Keratinocyte (primary cell): ENCODE measurements at regions not wholly inside any gene's neighbourhood (a gene's known extent, or its start where the extent isn't known, plus 50 kb on each side); places are given as distances from the start of the nearest gene placed in this dataset.

Experiments
- EZH2 ChIP-seq: IDR thresholded peaks from one replicate; pipeline ENCODE4 v1.6.1; 2012; ENCODE audit warnings: inconsistent platforms, mild to moderate bottlenecking, low read length, moderate library complexity
- TF ChIP-seq, protein P1 (sequence below), 3 experiments: IDR thresholded peaks in 1 of 3; conservative IDR thresholded peaks in 1 of 3; optimal IDR thresholded peaks in 1 of 3; 2 replicates in 2 of 3; 3 replicates in 1 of 3; pipeline versions ENCODE3 to v1.5.1; 2011; ENCODE audit warnings: low read length in 3 of 3, mild to moderate bottlenecking in 3 of 3, moderate library complexity in 2 of 3, control low read depth in 1 of 3, inconsistent platforms in 1 of 3; ENCODE audit not compliant: insufficient read depth in 2 of 3; ENCODE audit errors: extremely low read depth in 1 of 3

GRCh38 chr14:37681486-37681885, 86.1 kb downstream of the TTC6 start:
- TF ChIP-seq, protein P1, sequence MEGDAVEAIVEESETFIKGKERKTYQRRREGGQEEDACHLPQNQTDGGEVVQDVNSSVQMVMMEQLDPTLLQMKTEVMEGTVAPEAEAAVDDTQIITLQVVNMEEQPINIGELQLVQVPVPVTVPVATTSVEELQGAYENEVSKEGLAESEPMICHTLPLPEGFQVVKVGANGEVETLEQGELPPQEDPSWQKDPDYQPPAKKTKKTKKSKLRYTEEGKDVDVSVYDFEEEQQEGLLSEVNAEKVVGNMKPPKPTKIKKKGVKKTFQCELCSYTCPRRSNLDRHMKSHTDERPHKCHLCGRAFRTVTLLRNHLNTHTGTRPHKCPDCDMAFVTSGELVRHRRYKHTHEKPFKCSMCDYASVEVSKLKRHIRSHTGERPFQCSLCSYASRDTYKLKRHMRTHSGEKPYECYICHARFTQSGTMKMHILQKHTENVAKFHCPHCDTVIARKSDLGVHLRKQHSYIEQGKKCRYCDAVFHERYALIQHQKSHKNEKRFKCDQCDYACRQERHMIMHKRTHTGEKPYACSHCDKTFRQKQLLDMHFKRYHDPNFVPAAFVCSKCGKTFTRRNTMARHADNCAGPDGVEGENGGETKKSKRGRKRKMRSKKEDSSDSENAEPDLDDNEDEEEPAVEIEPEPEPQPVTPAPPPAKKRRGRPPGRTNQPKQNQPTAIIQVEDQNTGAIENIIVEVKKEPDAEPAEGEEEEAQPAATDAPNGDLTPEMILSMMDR (optimal IDR thresholded peaks at IDR 0.05 in 1 of 3, IDR thresholded peaks at IDR 0.05 in 1 of 3, conservative IDR thresholded peaks at IDR 0.05 in 1 of 3; ENCODE audit: extremely low read depth in 1 of 3, insufficient read depth in 2 of 3, low read length in 3 of 3), result no peak
- TF ChIP-seq EZH2, result no peak
